SJSA1 (cell line): ENCODE measurements at regions not wholly inside any gene's neighbourhood (a gene's known extent, or its start where the extent isn't known, plus 50 kb on each side); places are given as distances from the start of the nearest gene placed in this dataset.
A peak's percentile ranks its signal among the peaks of the same experiment; 100 is the strongest.

ENCODE experiments used
- DNase-seq, 2 experiments: peaks; one replicate each; pipeline ENCODE4 v3.0.0-alpha.2; 2015 to 2020; ENCODE audit warnings: low spot score in 2 of 2, low read depth in 1 of 2
- H3K27ac ChIP-seq: fragments of 250-450 bp; sonication (Bioruptor Pico); 2 replicates; pipeline ENCODE4 v1.5.1; 2020; ENCODE audit warnings: mild to moderate bottlenecking, moderate library complexity
- H3K27me3 ChIP-seq: fragments of 250-450 bp; sonication (Bioruptor Pico); replicated peaks from 2 replicates; pipeline ENCODE4 v1.5.1; 2020; ENCODE audit warnings: mild to moderate bottlenecking, moderate library complexity
- H3K36me3 ChIP-seq: fragments of 250-450 bp; sonication (Bioruptor Pico); 2 replicates; pipeline ENCODE4 v1.5.1; 2020; ENCODE audit warnings: mild to moderate bottlenecking
- H3K4me1 ChIP-seq: fragments of 250-450 bp; sonication (Bioruptor Pico); replicated peaks from 2 replicates; pipeline ENCODE4 v1.6.1; 2021; ENCODE audit warnings: mild to moderate bottlenecking
- H3K4me3 ChIP-seq: fragments of 250-450 bp; sonication (Bioruptor Pico); 2 replicates; pipeline ENCODE4 v1.5.1; 2020; ENCODE audit warnings: mild to moderate bottlenecking
- H3K9me3 ChIP-seq: fragments of 250-450 bp; sonication (Bioruptor Pico); replicated peaks from 2 replicates; pipeline ENCODE4 v1.5.1; 2020; ENCODE audit warnings: mild to moderate bottlenecking

DNA sequence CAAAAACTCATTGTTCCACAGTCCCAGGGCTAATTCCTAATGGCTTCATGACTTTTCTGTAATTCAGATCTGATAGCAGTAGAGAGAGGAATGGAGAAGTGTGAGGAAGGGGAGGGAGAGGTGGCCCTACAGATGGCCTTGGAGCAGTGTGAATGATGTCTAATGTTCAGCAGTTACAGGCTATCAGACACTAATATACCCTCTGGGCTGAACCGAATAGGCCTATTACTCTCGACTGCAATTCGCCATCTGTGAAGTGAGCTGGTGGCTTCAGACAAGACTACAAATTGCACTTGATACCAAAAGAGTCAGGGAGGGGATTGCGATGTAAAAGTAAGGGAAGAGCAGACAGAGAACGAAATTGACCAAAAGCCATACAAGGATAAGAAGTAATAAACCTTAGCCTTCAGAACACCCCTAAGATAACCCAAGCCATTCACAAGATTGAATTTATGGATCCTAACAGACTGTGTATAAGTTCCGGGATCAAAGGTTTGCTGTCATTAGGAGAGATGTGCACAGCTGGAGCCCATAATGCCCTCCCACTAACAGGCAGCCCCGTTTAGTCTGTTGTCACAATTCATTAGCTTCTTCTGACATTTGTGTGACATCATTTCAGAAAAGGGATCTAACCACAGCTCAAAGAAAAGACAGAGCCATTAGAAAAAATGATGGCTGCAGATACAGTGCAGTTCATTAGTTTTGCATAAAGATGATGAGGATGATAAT is 642.4 kb upstream of the API5 start:
- Histone ChIP-seq H3K4me3 (no peak overlapping the region), H3K36me3 (no peaks in the 10 kb centered on the region), H3K9me3 (no peaks in the 10 kb centered on the region; the same call in 1 of the 2 replicates), H3K27ac (no peak overlapping the region), H3K4me1 (no peaks in the 10 kb centered on the region), H3K27me3 (0 out of 2 replicates have a peak, but pooled peaks cover 3% of the 10 kb centered on the region)
- DNase-seq: no peak

DNA sequence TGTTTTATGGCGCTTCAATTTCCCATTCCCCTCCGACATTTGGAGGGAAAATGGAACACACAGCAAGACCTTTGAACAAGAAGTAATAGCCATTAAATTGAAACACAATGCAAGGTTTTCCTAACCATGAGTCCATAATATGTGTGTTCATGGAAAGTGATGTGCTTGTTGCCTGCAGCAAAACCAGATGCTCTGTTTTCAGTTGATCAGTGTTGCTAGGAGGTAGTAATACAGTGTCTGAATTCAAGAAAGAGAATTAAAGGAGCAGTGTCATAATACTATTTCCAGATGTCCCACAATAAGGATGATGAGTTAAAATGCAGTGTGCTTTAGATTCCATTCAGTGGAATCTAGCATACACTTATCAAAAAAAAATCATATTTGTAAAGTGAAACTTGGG is 637.4 kb upstream of the API5 start:
- H3K27me3 ChIP-seq: 0 out of 2 replicates have a peak, but pooled peaks cover 3% of the 10 kb centered on the region
- H3K4me1 ChIP-seq: no peaks in the 10 kb centered on the region
- no peak for DNase-seq
- no peak overlapping the region for H3K4me3 ChIP-seq
- H3K36me3 ChIP-seq: no peaks in the 10 kb centered on the region
- H3K9me3 ChIP-seq: peaks cover 5% of the 10 kb centered on the region; the same call in 1 of the 2 replicates
- no peak overlapping the region for H3K27ac ChIP-seq

DNA sequence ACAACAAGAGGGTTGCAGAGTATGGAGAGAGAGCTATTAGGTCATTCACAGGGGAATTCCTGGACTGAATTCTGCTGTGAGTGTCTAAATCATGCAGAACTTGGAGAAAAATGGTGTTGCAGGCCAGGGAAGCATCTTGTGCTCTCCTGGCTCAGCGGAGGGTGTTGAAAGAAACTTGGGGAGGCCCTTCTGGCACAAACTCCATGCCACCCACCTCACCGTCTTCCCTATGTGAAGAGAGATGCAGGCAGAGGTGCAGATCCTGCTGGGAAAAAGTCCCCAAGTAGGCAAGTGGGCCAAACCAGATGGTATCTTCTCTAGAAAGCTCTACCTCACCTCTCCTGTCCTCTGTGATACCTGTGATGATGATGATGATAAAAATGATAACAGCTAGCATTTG is 604.3 kb upstream of the API5 start:
- no peaks in the 10 kb centered on the region for H3K27me3 ChIP-seq
- H3K36me3 ChIP-seq: no peaks in the 10 kb centered on the region
- H3K9me3 ChIP-seq: no peaks in the 10 kb centered on the region
- no peaks in the 10 kb centered on the region for H3K4me1 ChIP-seq
- no peak for DNase-seq
- no peak overlapping the region for H3K4me3 ChIP-seq
- H3K27ac ChIP-seq: no peak overlapping the region

DNA sequence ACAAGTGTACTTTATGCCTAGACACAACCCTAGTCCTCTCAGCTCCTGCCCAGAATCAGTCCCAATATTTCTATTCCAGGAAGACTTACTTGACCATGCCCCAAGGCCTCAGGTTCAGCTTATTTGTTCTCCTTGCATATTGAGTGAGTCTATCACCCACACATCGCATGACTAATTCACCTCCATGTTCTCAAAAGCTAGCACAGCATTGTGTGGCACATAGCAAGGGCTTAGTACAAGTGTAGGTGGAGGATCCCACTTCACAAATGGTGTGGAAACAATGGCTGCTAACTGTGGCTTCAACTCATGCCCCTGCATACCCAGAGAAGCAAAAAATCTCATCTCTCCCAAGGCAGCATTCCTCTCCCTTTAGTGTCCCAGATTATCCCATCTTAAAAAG is 602.6 kb upstream of the API5 start:
- Histone ChIP-seq H3K36me3 (no peaks in the 10 kb centered on the region), H3K27ac (no peak overlapping the region), H3K9me3 (no peaks in the 10 kb centered on the region), H3K4me1 (no peaks in the 10 kb centered on the region), H3K27me3 (no peaks in the 10 kb centered on the region), H3K4me3 (no peak overlapping the region)
- no peak for DNase-seq

DNA sequence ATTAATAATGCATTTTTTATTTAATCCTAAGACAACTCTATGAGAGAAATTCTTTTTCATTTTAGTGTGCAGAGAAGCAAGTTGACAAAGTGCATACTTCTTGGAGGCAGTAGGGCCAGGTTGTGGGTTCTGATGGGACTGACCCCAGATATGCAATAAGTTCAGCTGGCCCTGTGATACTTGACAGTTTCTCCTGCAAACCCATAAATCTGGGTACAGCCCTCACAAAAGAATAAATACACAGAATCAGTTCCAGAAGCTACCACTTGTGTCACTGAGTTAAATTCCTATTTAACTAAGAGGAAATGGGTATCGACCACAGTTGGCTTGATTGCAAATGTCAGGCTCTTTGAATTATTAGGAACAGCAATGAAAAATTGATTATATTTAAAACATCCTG is 598.5 kb upstream of the API5 start:
- H3K4me3 ChIP-seq: no peak overlapping the region
- no peak for DNase-seq
- H3K4me1 ChIP-seq: no peaks in the 10 kb centered on the region
- H3K36me3 ChIP-seq: no peaks in the 10 kb centered on the region
- H3K9me3 ChIP-seq: no peaks in the 10 kb centered on the region; the same call in 1 of the 2 replicates
- no peaks in the 10 kb centered on the region for H3K27me3 ChIP-seq
- no peak overlapping the region for H3K27ac ChIP-seq

DNA sequence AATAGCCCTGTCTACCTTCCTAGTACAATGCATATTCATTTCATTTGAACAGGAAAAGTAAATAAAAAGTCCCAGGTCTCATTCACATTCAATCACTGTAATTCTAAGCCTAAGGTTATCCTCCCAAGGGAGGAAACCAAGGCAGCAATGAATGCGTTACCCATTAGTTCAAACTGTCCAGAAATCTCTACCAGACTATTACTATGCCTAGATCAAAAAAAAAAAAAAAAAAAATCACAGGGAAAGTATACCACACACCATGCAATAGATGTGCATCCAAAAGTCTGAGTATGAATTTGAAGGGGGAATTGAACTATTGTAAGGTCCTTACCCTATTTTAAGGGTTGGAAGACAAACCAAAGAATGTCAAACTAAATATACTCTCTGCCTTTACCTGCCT is 598.0 kb upstream of the API5 start:
- Histone ChIP-seq H3K36me3 (no peaks in the 10 kb centered on the region), H3K27me3 (no peaks in the 10 kb centered on the region), H3K4me3 (no peak overlapping the region), H3K9me3 (no peaks in the 10 kb centered on the region; the same call in 1 of the 2 replicates), H3K27ac (no peak overlapping the region), H3K4me1 (no peaks in the 10 kb centered on the region)
- DNase-seq: no peak

DNA sequence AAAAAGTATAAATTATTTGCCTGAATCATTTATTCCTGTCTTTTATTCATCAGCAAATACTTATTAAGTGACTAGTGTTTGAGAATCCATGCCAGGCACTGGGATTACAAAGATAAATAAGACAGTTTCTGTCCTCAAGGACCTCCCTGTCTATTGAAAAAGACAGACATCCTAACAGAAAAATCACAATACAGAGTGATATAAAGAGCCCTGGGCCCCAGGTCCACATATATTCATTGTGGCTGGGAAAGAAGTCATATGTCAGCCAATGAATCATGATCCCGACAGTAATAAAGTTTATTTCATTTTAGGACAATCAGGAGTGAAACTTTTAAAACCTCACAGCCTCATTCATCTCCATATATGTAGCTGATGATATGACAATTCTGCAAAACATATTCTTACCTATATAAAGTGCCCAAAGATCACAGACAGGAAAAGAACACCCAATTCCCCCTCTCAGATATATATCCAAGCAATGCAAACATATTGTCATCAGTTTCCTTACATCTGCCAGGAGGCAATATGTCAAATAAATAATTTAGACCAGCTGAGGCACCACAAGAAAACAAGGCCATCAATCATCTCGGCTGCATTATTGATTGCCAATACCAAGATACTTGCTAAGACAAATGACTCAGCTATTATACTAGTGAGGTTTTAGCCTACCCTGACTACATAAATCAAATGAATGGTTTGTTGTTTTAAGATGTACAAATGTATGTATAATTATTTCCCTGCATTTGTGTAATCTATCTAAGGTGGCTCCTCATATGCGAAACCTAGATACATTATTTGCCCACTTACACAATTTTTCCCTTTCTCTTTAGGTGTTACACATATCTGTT is 590.9 kb upstream of the API5 start:
- Histone ChIP-seq H3K27ac (no peak overlapping the region), H3K27me3 (no peaks in the 10 kb centered on the region), H3K36me3 (no peaks in the 10 kb centered on the region), H3K4me3 (no peak overlapping the region), H3K4me1 (no peaks in the 10 kb centered on the region), H3K9me3 (peaks cover 3% of the 10 kb centered on the region; the same call in 1 of the 2 replicates)
- DNase-seq: no peak

DNA sequence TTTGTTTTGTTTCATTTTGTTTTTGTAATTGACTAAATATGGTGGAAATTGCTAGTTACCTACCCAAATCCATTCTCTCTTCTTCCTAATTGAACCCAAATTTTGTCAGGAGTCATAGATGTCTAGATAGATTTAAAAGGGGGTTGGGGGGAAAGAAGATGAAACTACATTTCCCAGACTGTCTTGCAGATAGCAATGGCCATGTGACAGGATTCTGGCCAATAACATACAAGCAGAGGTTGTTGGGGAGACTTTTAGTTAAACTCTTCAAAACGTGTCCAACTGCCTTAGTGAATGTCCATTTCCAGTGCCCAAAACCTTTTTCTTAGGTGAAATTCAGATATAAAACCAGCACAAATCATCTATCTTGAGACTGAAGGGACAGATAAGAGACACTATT is 583.9 kb upstream of the API5 start:
- Histone ChIP-seq H3K27me3 (no peaks in the 10 kb centered on the region), H3K4me3 (no peak overlapping the region), H3K4me1 (no peaks in the 10 kb centered on the region), H3K27ac (no peak overlapping the region), H3K9me3 (no peaks in the 10 kb centered on the region), H3K36me3 (no peaks in the 10 kb centered on the region)
- no peak for DNase-seq

DNA sequence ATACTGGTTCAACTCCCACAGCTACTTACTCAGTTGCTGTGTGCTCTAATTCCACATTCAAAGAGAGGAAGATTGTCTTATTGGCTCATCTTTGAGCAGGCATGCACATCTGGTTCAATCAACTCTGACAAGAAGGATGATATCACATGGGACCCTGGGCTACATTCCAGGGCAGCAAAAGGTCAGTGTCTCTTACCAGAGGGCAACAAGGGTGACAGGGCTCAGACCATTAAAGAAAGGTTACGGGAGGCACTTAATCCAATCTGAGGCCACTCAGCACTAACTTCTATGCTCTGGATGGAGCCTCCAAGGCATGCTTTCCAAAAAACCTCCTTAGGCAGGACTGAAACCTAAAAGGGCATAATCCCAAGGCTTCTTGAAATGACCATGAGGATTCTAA is 549.4 kb upstream of the API5 start:
- Histone ChIP-seq H3K4me1 (no peaks in the 10 kb centered on the region), H3K27me3 (no peaks in the 10 kb centered on the region), H3K4me3 (no peak overlapping the region), H3K27ac (no peak overlapping the region), H3K9me3 (no peaks in the 10 kb centered on the region), H3K36me3 (no peaks in the 10 kb centered on the region)
- DNase-seq: no peak

DNA sequence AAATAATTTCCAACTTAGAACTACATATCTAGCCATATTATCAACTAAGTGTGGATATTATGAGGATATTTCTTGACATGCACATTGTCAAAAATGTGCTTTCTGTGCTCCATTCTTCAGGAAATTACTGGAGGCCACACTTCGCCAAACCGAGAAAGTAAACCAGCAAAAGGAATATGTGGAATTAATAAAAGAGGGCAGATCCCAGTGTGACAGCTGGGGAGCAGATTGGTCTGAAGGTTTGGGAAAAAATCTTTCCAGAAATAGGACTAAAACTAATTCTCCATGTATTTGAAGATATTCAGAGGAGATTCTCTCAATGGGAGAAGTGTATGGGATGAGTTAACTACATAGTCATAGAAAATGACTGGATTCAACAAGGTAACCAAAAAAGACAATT is 546.9 kb upstream of the API5 start:
- Histone ChIP-seq H3K4me1 (no peaks in the 10 kb centered on the region), H3K27ac (no peak overlapping the region), H3K36me3 (no peaks in the 10 kb centered on the region), H3K4me3 (no peak overlapping the region), H3K9me3 (no peaks in the 10 kb centered on the region), H3K27me3 (no peaks in the 10 kb centered on the region)
- no peak for DNase-seq

DNA sequence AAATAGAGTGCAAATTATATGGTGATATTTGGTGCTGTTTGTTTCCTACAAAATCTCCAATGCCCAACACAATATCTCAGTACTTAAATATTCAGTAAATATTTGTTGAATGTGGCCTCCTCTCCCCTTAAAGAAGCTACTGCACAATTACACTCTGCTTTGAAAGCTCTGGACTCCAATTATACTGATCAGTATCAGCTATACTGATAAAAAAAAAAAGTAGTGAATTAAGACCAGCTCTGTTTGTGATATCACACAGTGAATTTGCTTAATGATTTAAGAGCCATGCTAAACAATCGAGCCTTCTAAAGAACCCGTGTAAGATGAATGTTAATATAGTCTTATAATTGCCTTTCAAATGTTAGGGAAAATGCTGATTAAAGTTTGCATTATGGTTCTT is 543.2 kb upstream of the API5 start:
- Histone ChIP-seq H3K9me3 (no peaks in the 10 kb centered on the region), H3K27me3 (no peaks in the 10 kb centered on the region), H3K4me1 (no peaks in the 10 kb centered on the region), H3K27ac (no peak overlapping the region), H3K4me3 (no peak overlapping the region), H3K36me3 (no peaks in the 10 kb centered on the region)
- DNase-seq: no peak

DNA sequence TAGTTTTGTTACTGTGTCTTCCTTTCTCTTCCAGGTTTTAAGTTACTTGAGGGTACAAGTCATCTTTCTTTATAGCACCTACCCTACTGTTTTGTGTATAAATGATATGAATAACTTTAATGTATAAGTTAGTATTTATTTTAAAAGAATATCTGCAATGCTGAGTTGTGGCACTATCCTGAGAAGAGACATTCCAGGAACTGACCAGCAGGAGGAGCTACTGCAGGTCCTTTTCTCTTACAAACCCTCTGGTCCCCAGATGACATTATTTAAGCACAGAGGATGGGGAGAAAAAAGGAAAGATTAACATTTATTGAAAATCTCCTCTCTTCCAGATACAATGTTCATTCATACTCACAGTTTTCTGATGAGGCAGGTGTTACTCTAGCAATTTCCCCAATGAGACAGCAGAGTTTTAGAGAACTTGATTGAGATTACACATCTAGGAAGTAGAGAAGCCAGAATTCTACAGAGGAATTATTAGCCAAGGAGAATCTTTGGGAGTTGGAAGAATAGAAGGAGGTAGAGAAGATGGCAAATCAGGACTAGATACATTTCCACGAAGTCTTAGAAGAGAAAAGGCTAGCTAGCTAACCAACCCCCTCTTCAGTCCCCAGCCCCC is 541.2 kb upstream of the API5 start:
- DNase-seq: peak in 1 of 2 experiments; percentile 18

DNA sequence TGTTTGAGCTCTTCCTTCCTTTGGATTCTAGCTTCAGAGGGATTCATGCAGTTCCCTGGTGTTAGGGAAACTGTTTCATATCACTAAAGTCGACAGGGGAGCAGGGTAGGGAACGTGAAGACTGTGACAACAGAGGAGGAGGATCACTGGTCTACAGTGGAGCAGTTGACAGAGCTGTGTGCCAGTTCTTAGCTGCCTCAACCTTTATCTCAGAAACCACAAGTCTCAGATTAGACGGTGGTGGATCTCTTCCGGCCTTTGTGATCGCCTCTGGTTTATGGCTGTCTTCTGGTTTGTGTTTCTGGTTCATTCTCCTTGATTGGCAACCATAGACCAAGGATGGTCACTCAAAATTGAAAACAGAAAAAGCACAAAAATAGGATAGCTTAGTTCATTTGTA is 538.9 kb upstream of the API5 start:
- Histone ChIP-seq H3K4me1 (no peaks in the 10 kb centered on the region), H3K27me3 (no peaks in the 10 kb centered on the region), H3K27ac (no peak overlapping the region), H3K9me3 (no peaks in the 10 kb centered on the region), H3K4me3 (no peak overlapping the region), H3K36me3 (no peaks in the 10 kb centered on the region)
- DNase-seq: no peak

More for the DNA sequence above, 541.2 kb upstream of the API5 start:
- Histone ChIP-seq H3K4me1 (no peaks in the 10 kb centered on the region), H3K27ac (no peak overlapping the region), H3K27me3 (no peaks in the 10 kb centered on the region), H3K9me3 (no peaks in the 10 kb centered on the region), H3K36me3 (no peaks in the 10 kb centered on the region), H3K4me3 (no peak overlapping the region)

DNA sequence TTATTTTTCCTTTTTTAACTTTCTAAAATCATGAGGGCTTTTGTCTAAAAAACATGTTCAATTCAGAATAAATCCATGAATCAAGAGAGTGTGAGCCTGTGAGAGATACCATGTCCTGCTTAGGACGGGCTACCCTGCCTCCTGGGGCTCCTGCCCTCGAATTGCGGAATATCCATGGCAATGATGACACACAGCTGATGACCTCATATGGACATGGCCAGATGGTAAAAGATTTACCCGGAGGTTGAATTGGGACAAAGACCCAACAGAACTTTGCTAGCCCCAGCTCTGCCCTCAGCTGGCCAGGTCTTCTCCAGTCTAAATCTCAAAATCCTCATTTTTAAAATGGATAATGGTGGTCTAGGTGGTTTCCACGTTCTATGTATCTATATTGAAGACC is 538.1 kb upstream of the API5 start:
- DNase-seq: no peak
- no peaks in the 10 kb centered on the region for H3K4me1 ChIP-seq
- no peaks in the 10 kb centered on the region for H3K36me3 ChIP-seq
- no peak overlapping the region for H3K4me3 ChIP-seq
- no peak overlapping the region for H3K27ac ChIP-seq
- no peaks in the 10 kb centered on the region for H3K27me3 ChIP-seq
- H3K9me3 ChIP-seq: no peaks in the 10 kb centered on the region
